Choroid plexus epithelial cell (primary cell): ENCODE measurements at regions not wholly inside any gene's neighbourhood (a gene's known extent, or its start where the extent isn't known, plus 50 kb on each side); places are given as distances from the start of the nearest gene placed in this dataset.

Source experiments
- DNase-seq: peaks from one replicate; pipeline ENCODE4 v3.0.0-alpha.2; 2010; ENCODE audit warnings: low read depth
- H3K4me3 ChIP-seq: 2 replicates; pipeline ENCODE4 v1.5.1; 2011; ENCODE audit warnings: low read depth, mild to moderate bottlenecking, control low read depth, low read length, moderate library complexity
- CTCF ChIP-seq: conservative IDR thresholded peaks from 2 replicates; pipeline ENCODE4 v1.5.1; 2011; ENCODE audit warnings: low read depth, mild to moderate bottlenecking, control low read depth, inconsistent platforms, low read length, moderate library complexity

GRCh38 chr2:217246108-217246507 lies 386.2 kb upstream of the TNP1 start:
- DNase-seq: no peak
- no peak for TF ChIP-seq CTCF
- H3K4me3 ChIP-seq: no peak overlapping the region

GRCh38 chr2:217244815-217245214 lies 385.0 kb upstream of the TNP1 start:
- no peak for DNase-seq
- H3K4me3 ChIP-seq: no peak overlapping the region
- no peak for TF ChIP-seq CTCF

- no peak overlapping the region for H3K4me3 ChIP-seq
- DNase-seq: no peak
- TF ChIP-seq CTCF: no peak
These were observed 383.1 kb upstream of the TNP1 start for GRCh38 chr2:217242947-217243346.

GRCh38 chr2:217231724-217232123 lies 371.9 kb upstream of the TNP1 start:
- no peak overlapping the region for H3K4me3 ChIP-seq
- no peak for TF ChIP-seq CTCF
- no peak for DNase-seq

- no peak overlapping the region for H3K4me3 ChIP-seq
- DNase-seq: peak; percentile 38
- TF ChIP-seq CTCF: no peak
These were observed 371.3 kb upstream of the TNP1 start for GRCh38 chr2:217231212-217231611.

GRCh38 chr2:217228732-217229131 lies 368.9 kb upstream of the TNP1 start:
- no peak for TF ChIP-seq CTCF
- no peak overlapping the region for H3K4me3 ChIP-seq
- no peak for DNase-seq

- no peak overlapping the region for H3K4me3 ChIP-seq
- no peak for DNase-seq
- no peak for TF ChIP-seq CTCF
These were observed 367.9 kb upstream of the TNP1 start for GRCh38 chr2:217227794-217228193.
